ENCODE measurements at regions not wholly inside any gene's neighbourhood (a gene's known extent, or its start where the extent isn't known, plus 50 kb on each side); places are given as distances from the start of the nearest gene placed in this dataset.

DNA sequence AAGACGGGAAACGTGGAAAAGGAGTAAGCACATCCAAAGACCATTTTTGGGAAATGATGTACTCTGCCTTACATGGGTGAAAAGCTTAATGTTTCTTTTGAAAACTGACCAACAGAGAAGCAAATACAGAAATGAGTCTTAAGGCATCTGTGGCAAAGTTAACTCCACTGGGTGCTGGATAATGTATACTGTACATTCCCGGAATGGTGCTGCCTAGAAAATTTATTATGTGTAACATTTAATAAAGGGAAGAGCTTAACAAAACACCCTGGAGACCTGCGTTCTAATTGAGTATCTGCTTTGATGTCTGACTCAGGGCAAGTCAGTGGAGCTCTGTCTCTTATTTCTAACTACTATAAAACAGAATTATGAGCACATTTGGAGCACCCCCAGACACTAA, 230.2 kb downstream of the MID1 start:
- DNase-seq (ENCODE audit: low read depth) = no peak

- DNase-seq (ENCODE audit: low read depth) = no peak
These were observed 227.1 kb downstream of the MID1 start for GRCh38 chrX:10393241-10393640.

DNA sequence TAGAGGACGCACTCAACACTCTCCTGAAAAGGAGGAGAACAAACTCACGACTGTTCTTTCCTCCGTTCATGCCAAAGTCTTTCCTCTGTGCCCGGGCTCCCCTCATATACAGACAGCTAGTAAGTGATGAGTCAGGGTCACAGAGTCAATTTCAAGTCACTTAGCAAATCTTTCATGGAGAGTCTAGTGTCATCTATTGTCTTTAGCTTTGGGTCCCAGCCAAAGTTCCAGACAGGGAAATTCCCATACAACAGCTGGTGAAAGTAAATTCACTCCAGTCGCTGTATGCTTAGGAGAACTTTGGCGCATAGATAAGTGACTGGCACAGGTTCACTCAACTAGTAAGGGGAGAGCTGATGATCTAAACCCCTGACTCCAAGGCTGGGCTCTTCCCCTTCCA, 226.5 kb downstream of the MID1 start:
- DNase-seq (ENCODE audit: low read depth) = no peak

- no peak for DNase-seq (ENCODE audit: low read depth)
These were observed 225.2 kb downstream of the MID1 start for GRCh38 chrX:10395179-10395578.
